Suppressor macrophage (primary cell): ENCODE measurements at regions not wholly inside any gene's neighbourhood (a gene's known extent, or its start where the extent isn't known, plus 50 kb on each side); places are given as distances from the start of the nearest gene placed in this dataset.

ENCODE experiments used
- DNase-seq, 4 experiments: peaks; one replicate each; pipeline ENCODE4 v3.0.0-alpha.2; 2020 to 2022

- no peak for DNase-seq
Observed at GRCh38 chr12:67797753-67798152, 149.2 kb downstream of the DYRK2 start.

- no peak for DNase-seq
Observed at GRCh38 chr12:67798768-67799167, 150.2 kb downstream of the DYRK2 start.

- no peak for DNase-seq
Observed at GRCh38 chr12:67802731-67803130, 154.2 kb downstream of the DYRK2 start.

GRCh38 chr12:67803278-67803993, 154.9 kb downstream of the DYRK2 start:
- no peak for DNase-seq

- peak in 2 of 4 experiments; percentile 29 to 62 for DNase-seq
Observed at GRCh38 chr12:67804168-67804567, 155.6 kb downstream of the DYRK2 start.

GRCh38 chr12:67807814-67808213, 159.3 kb downstream of the DYRK2 start:
- DNase-seq, result no peak

- DNase-seq, result no peak
Observed at GRCh38 chr12:67810166-67810565, 161.6 kb downstream of the DYRK2 start.

- DNase-seq, result peak in 1 of 4 experiments; percentile 30
Observed at GRCh38 chr12:67811437-67812361, 163.2 kb downstream of the DYRK2 start.

GRCh38 chr12:67813456-67813904, 164.9 kb downstream of the DYRK2 start:
- DNase-seq, result no peak

GRCh38 chr12:67816269-67816668, 167.7 kb downstream of the DYRK2 start:
- no peak for DNase-seq

GRCh38 chr12:67818459-67818903, 169.9 kb downstream of the DYRK2 start:
- no peak for DNase-seq

GRCh38 chr12:67819902-67820301, 169.3 kb upstream of the IFNG-AS1 start:
- no peak for DNase-seq

GRCh38 chr12:67820694-67821093, 168.6 kb upstream of the IFNG-AS1 start:
- DNase-seq, result no peak

GRCh38 chr12:67822826-67823225, 166.4 kb upstream of the IFNG-AS1 start:
- DNase-seq, result no peak

GRCh38 chr12:67826148-67826547, 163.1 kb upstream of the IFNG-AS1 start:
- DNase-seq, result no peak

- DNase-seq, result no peak
Observed at GRCh38 chr12:67826946-67827720, 162.1 kb upstream of the IFNG-AS1 start.

- DNase-seq, result peak in 3 of 4 experiments; percentile 4 to 23 (median 5)
Observed at GRCh38 chr12:67827820-67828383, 161.3 kb upstream of the IFNG-AS1 start.

GRCh38 chr12:67829896-67830295, 159.4 kb upstream of the IFNG-AS1 start:
- no peak for DNase-seq

GRCh38 chr12:67832155-67832554, 157.1 kb upstream of the IFNG-AS1 start:
- no peak for DNase-seq

GRCh38 chr12:67833602-67834001, 155.6 kb upstream of the IFNG-AS1 start:
- DNase-seq, result no peak

- no peak for DNase-seq
Observed at GRCh38 chr12:67837876-67838275, 151.4 kb upstream of the IFNG-AS1 start.

GRCh38 chr12:67842124-67842523, 147.1 kb upstream of the IFNG-AS1 start:
- DNase-seq, result no peak
